Osteoblast (primary cell): ENCODE measurements at regions not wholly inside any gene's neighbourhood (a gene's known extent, or its start where the extent isn't known, plus 50 kb on each side); places are given as distances from the start of the nearest gene placed in this dataset.

Experiments
- DNase-seq: peaks from one replicate; pipeline ENCODE4 v3.0.0; 2011; ENCODE audit warnings: low spot score, mixed read lengths; ENCODE audit not compliant: insufficient read length; ENCODE audit errors: missing footprints
- H2AFZ ChIP-seq: 2 replicates; pipeline ENCODE4 v1.6.0; 2011; ENCODE audit warnings: mild to moderate bottlenecking, low read length
- H3K27ac ChIP-seq: 2 replicates; pipeline ENCODE4 v1.5.1; 2011; ENCODE audit warnings: mild to moderate bottlenecking, low read depth, low read length, moderate library complexity
- H3K27me3 ChIP-seq: 2 replicates; pipeline ENCODE4 v1.6.0; 2012; ENCODE audit warnings: mild to moderate bottlenecking, control low read depth, inconsistent platforms, low read length, moderate library complexity; ENCODE audit not compliant: insufficient read depth
- H3K36me3 ChIP-seq: 2 replicates; pipeline ENCODE4 v1.5.1; 2011; ENCODE audit warnings: mild to moderate bottlenecking, low read length, control low read depth, moderate library complexity; ENCODE audit not compliant: insufficient read depth
- H3K4me1 ChIP-seq: 2 replicates; pipeline ENCODE4 v1.5.1; 2011; ENCODE audit warnings: mild to moderate bottlenecking, low read length, control low read depth, moderate library complexity; ENCODE audit not compliant: insufficient read depth
- H3K4me2 ChIP-seq: 2 replicates; pipeline ENCODE4 v1.6.0; 2011; ENCODE audit warnings: mild to moderate bottlenecking, low read length; ENCODE audit not compliant: insufficient read depth
- H3K4me3 ChIP-seq: fragments of 200-600 bp; sonication (generic); 3 replicates; pipeline ENCODE4 v1.5.1; 2012; ENCODE audit warnings: mild to moderate bottlenecking, low read length, inconsistent platforms; ENCODE audit not compliant: insufficient read depth
- H3K79me2 ChIP-seq: 2 replicates; pipeline ENCODE4 v1.6.0; 2012; ENCODE audit warnings: mild to moderate bottlenecking, low read length, control low read depth, inconsistent platforms; ENCODE audit not compliant: insufficient read depth
- H3K9me3 ChIP-seq: 2 replicates; pipeline ENCODE4 v1.5.1; 2011; ENCODE audit warnings: low read depth, low read length, control low read depth
- H4K20me1 ChIP-seq: 2 replicates; pipeline ENCODE4 v1.6.0; 2012; ENCODE audit warnings: mild to moderate bottlenecking, low read length, control low read depth; ENCODE audit not compliant: insufficient read depth
- CTCF ChIP-seq: IDR thresholded peaks from 2 replicates; pipeline ENCODE4 v1.5.1; 2011; ENCODE audit warnings: mild to moderate bottlenecking, low read depth, low read length, moderate library complexity; ENCODE audit errors: extremely low read depth

- DNase-seq: no peak
- H3K9me3 ChIP-seq: no peaks in the 10 kb centered on the region
These were observed 101.0 kb downstream of the HRH4 start for GRCh38 chr18:24561369-24561965.

GRCh38 chr18:24567199-24567598, 106.8 kb downstream of the HRH4 start:
- Histone ChIP-seq H3K4me2 (no peak overlapping the region), H4K20me1 (no peaks in the 10 kb centered on the region), H3K27ac (no peak overlapping the region), H3K4me3 (no peak overlapping the region), H3K4me1 (no peaks in the 10 kb centered on the region), H3K79me2 (no peaks in the 10 kb centered on the region), H3K27me3 (no peaks in the 10 kb centered on the region), H3K9me3 (no peaks in the 10 kb centered on the region), H3K36me3 (no peaks in the 10 kb centered on the region), H2AFZ (no peak overlapping the region)
- no peak for TF ChIP-seq CTCF
- DNase-seq: no peak

More at GRCh38 chr18:24561369-24561965, 101.0 kb downstream of the HRH4 start:
- Histone ChIP-seq H3K79me2 (no peaks in the 10 kb centered on the region), H3K4me2 (no peak overlapping the region), H4K20me1 (no peaks in the 10 kb centered on the region), H3K27ac (no peak overlapping the region), H3K4me1 (no peaks in the 10 kb centered on the region), H2AFZ (no peak overlapping the region), H3K36me3 (no peaks in the 10 kb centered on the region), H3K27me3 (no peaks in the 10 kb centered on the region), H3K4me3 (no peak overlapping the region)
- TF ChIP-seq CTCF: no peak

- no peak for DNase-seq
- Histone ChIP-seq H4K20me1 (no peaks in the 10 kb centered on the region), H3K9me3 (no peaks in the 10 kb centered on the region), H3K4me1 (no peaks in the 10 kb centered on the region), H3K4me3 (no peak overlapping the region), H3K36me3 (no peaks in the 10 kb centered on the region), H3K79me2 (no peaks in the 10 kb centered on the region), H2AFZ (no peak overlapping the region), H3K27me3 (no peaks in the 10 kb centered on the region), H3K27ac (no peak overlapping the region), H3K4me2 (no peak overlapping the region)
- no peak for TF ChIP-seq CTCF
These were observed 110.3 kb downstream of the HRH4 start for GRCh38 chr18:24570716-24571115.

DNA sequence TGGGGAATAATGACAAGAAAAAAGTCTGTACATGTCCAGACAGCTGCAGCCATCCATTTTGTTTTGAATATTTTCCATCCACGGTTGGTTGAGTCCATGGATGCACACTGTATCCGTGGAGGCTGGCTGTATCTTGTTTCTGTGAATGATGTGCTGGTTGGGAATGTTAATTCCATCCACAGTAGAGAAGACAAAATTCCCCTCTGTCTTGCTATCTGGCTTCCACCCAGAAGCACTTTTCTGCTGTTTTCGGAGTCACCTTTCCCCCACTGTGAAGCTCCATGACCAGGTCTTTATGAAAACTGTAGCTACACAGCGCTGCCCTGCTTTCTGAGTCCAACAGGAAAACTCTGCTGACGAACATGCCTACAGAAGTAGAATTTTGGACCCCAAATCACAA, 122.3 kb downstream of the HRH4 start:
- Histone ChIP-seq H3K36me3 (no peaks in the 10 kb centered on the region), H3K27me3 (no peaks in the 10 kb centered on the region)
- TF ChIP-seq CTCF: no peak

More for the DNA sequence above, 122.3 kb downstream of the HRH4 start:
- Histone ChIP-seq H3K9me3 (no peaks in the 10 kb centered on the region), H3K4me1 (no peaks in the 10 kb centered on the region), H4K20me1 (no peaks in the 10 kb centered on the region), H3K79me2 (no peaks in the 10 kb centered on the region), H3K4me3 (no peak overlapping the region), H3K4me2 (no peak overlapping the region), H2AFZ (no peak overlapping the region), H3K27ac (no peak overlapping the region)
- DNase-seq: no peak
